ENCODE measurements at regions not wholly inside any gene's neighbourhood (a gene's known extent, or its start where the extent isn't known, plus 50 kb on each side); places are given as distances from the start of the nearest gene placed in this dataset.

DNA sequence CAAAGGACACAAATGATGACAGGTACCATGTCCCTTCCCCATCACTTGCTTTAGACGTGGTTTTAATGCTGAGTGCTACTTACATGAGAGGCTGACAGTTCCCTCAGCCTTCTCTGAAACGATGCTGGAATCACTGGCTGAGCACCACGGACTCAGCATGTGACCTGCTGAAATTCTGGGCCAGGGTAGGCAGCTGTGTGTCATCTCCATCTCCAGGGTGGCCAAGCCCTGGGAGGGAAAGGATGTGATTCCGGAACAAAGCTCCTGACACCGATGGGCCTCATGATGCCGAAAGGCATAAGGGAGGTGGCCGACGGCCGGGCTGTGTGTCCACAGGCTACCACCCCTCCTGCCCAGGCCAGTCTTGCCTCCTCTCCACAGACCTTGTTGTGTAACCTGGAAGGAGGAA is 184.3 kb upstream of the CST7 start:
- in situ Hi-C loops (cut with MboI; ENCODE audit: low sequenced_read_pairs in 4 of 4), result no loop called here
- H3K4me1 ChIP-seq, result no peaks in the 10 kb centered on the region
- TF ChIP-seq CTCF (IDR thresholded peaks at IDR 0.05 in 4 of 5, conservative IDR thresholded peaks at IDR 0.05 in 1 of 5) (no peak), POLR2A (IDR thresholded peaks at IDR 0.05) (no peak)

GRCh38 chr20:24765316-24766142 is 183.5 kb upstream of the CST7 start:
- ATAC-seq (no peak), DNase-seq (no peak)
- Histone ChIP-seq H3K27ac (no peak overlapping the region), H3K4me1 (no peaks in the 10 kb centered on the region), H3K4me3 (no peak overlapping the region), H3K27me3 (no peaks in the 10 kb centered on the region), H3K36me3 (no peaks in the 10 kb centered on the region), H3K9me3 (peaks cover 0 to 4% (median 0%) of the 10 kb centered on the region in 3 donors)
- no peak for TF ChIP-seq CTCF (IDR thresholded peaks at IDR 0.05 in 4 of 5, conservative IDR thresholded peaks at IDR 0.05 in 1 of 5)
- intact Hi-C loops (cut with DNase I; ENCODE audit: low total_unique reads) (no loop called here), in situ Hi-C loops (cut with MboI; ENCODE audit: low sequenced_read_pairs in 4 of 4) (no loop called here)

More for the DNA sequence above, 184.3 kb upstream of the CST7 start:
- Histone ChIP-seq H3K36me3 (no peaks in the 10 kb centered on the region), H3K27me3 (no peaks in the 10 kb centered on the region), H3K27ac (no peak overlapping the region), H3K4me3 (no peak overlapping the region), H3K9me3 (peaks cover 0 to 10% (median 0%) of the 10 kb centered on the region in 3 donors)
- intact Hi-C loops (cut with DNase I; ENCODE audit: low total_unique reads), result no loop called here
- no peak for ATAC-seq
- DNase-seq, result no peak

DNA sequence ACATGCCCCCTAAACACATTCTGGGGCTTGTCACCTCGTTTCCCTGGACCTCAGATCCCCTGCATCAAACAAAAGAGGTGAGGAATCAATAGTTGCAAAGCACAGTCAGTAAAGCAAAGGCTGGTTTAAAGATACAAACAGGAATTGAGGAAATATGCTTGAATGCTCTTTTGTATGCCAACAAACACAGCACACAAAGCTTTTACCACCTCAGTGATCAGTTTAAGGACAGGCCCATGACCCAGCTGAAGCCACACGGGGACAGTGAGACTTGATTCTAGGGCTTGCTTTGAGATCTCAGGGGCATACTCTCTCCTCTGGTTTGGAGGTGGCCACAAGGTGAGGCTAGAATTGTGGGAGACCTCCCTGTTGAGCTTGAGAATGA is 182.9 kb upstream of the CST7 start:
- TF ChIP-seq CTCF (IDR thresholded peaks at IDR 0.05 in 4 of 5, conservative IDR thresholded peaks at IDR 0.05 in 1 of 5) (no peak), POLR2A (IDR thresholded peaks at IDR 0.05) (no peak)
- H3K27me3 ChIP-seq, result no peaks in the 10 kb centered on the region
- no peak overlapping the region for H3K4me3 ChIP-seq
- no peaks in the 10 kb centered on the region for H3K9me3 ChIP-seq
- intact Hi-C loops (cut with DNase I; ENCODE audit: low total_unique reads), result no loop called here
- DNase-seq (no peak), ATAC-seq (no peak)
- H3K27ac ChIP-seq, result no peak overlapping the region
- in situ Hi-C loops (cut with MboI; ENCODE audit: low sequenced_read_pairs in 4 of 4), result no loop called here
- no peaks in the 10 kb centered on the region for H3K4me1 ChIP-seq
- no peaks in the 10 kb centered on the region for H3K36me3 ChIP-seq

GRCh38 chr20:24766826-24767622 is 182.0 kb upstream of the CST7 start:
- no peaks in the 10 kb centered on the region for H3K36me3 ChIP-seq
- no peak for DNase-seq
- no peaks in the 10 kb centered on the region for H3K27me3 ChIP-seq
- in situ Hi-C loops (cut with MboI; ENCODE audit: low sequenced_read_pairs in 4 of 4), result no loop called here
- no peaks in the 10 kb centered on the region for H3K9me3 ChIP-seq
- H3K4me1 ChIP-seq, result no peaks in the 10 kb centered on the region
- H3K27ac ChIP-seq, result no peak overlapping the region
- no peak for ATAC-seq
- intact Hi-C loops (cut with DNase I; ENCODE audit: low total_unique reads), result no loop called here
- H3K4me3 ChIP-seq, result no peak overlapping the region
- TF ChIP-seq CTCF (IDR thresholded peaks at IDR 0.05 in 4 of 5, conservative IDR thresholded peaks at IDR 0.05 in 1 of 5) (no peak), POLR2A (IDR thresholded peaks at IDR 0.05) (no peak)
